Keratinocyte (primary cell): ENCODE measurements at regions not wholly inside any gene's neighbourhood (a gene's known extent, or its start where the extent isn't known, plus 50 kb on each side); places are given as distances from the start of the nearest gene placed in this dataset.

Experiments used
- DNase-seq: peaks from one replicate; pipeline ENCODE4 v3.0.0-alpha.2; 2011; ENCODE audit warnings: low read depth, missing footprints, low spot score
- FAIRE-seq: peaks from 2 replicates; lab custom pipeline; 2011; peaks lifted over from hg19 to GRCh38; lab: Jason Lieb, UNC
- H2AFZ ChIP-seq: 2 replicates; pipeline ENCODE4 v1.6.0; 2012; ENCODE audit warnings: low read length, control low read depth, inconsistent platforms; ENCODE audit not compliant: control insufficient read depth
- H3K27ac ChIP-seq: 2 replicates; pipeline ENCODE4 v1.5.1; 2011; ENCODE audit warnings: low read length; ENCODE audit not compliant: control insufficient read depth, insufficient read depth
- H3K27me3 ChIP-seq: 3 replicates; pipeline ENCODE4 v1.6.0; 2011; ENCODE audit warnings: low read length; ENCODE audit not compliant: control insufficient read depth, insufficient read depth; ENCODE audit errors: extremely low read depth
- H3K36me3 ChIP-seq, 2 experiments: 2 replicates in 1 of 2; 3 replicates in 1 of 2; pipeline ENCODE4 v1.5.1; 2011; ENCODE audit warnings: low read length in 2 of 2, mild to moderate bottlenecking in 1 of 2; ENCODE audit not compliant: control insufficient read depth in 2 of 2, insufficient read depth in 2 of 2; ENCODE audit errors: extremely low read depth in 1 of 2
- H3K4me1 ChIP-seq: 3 replicates; pipeline ENCODE4 v1.5.1; 2011; ENCODE audit warnings: low read length; ENCODE audit not compliant: control insufficient read depth, insufficient read depth; ENCODE audit errors: extremely low read depth
- H3K4me2 ChIP-seq: 3 replicates; pipeline ENCODE4 v1.6.0; 2011; ENCODE audit warnings: low read depth, low read length; ENCODE audit not compliant: control insufficient read depth, insufficient read depth; ENCODE audit errors: extremely low read depth
- H3K4me3 ChIP-seq, 3 experiments: fragments of 200-600 bp in 1 of 3; sonication (generic) in 1 of 3; 2 replicates in 2 of 3; 3 replicates in 1 of 3; pipeline ENCODE4 v1.5.1; 2011 to 2016; ENCODE audit warnings: low read length in 3 of 3, mild to moderate bottlenecking in 3 of 3, control low read depth in 2 of 3, inconsistent platforms in 1 of 3, low read depth in 1 of 3, mixed read lengths in 1 of 3, mixed run types in 1 of 3, moderate library complexity in 1 of 3; ENCODE audit not compliant: control insufficient read depth in 2 of 3, insufficient read depth in 2 of 3; ENCODE audit errors: extremely low read depth in 1 of 3
- H3K79me2 ChIP-seq: 2 replicates; pipeline ENCODE4 v1.6.0; 2012; ENCODE audit warnings: low read length; ENCODE audit not compliant: control insufficient read depth, insufficient read depth
- H3K9ac ChIP-seq: 3 replicates; pipeline ENCODE4 v1.6.0; 2011; ENCODE audit warnings: low read length; ENCODE audit not compliant: control insufficient read depth, insufficient read depth; ENCODE audit errors: extremely low read depth
- H3K9me1 ChIP-seq: 3 replicates; pipeline ENCODE4 v1.6.0; 2011; ENCODE audit warnings: low read length; ENCODE audit not compliant: control insufficient read depth, insufficient read depth; ENCODE audit errors: extremely low read depth
- H3K9me3 ChIP-seq: 2 replicates; pipeline ENCODE4 v1.5.1; 2012; ENCODE audit warnings: low read depth, low read length; ENCODE audit not compliant: control insufficient read depth
- H4K20me1 ChIP-seq: 3 replicates; pipeline ENCODE4 v1.6.0; 2011; ENCODE audit warnings: low read length; ENCODE audit not compliant: control insufficient read depth, insufficient read depth; ENCODE audit errors: extremely low read depth
- CTCF ChIP-seq, 3 experiments: IDR thresholded peaks in 1 of 3; conservative IDR thresholded peaks in 1 of 3; optimal IDR thresholded peaks in 1 of 3; 2 replicates in 2 of 3; 3 replicates in 1 of 3; pipeline versions ENCODE3 to v1.5.1; 2011; ENCODE audit warnings: low read length in 3 of 3, mild to moderate bottlenecking in 3 of 3, moderate library complexity in 2 of 3, control low read depth in 1 of 3, inconsistent platforms in 1 of 3; ENCODE audit not compliant: insufficient read depth in 2 of 3; ENCODE audit errors: extremely low read depth in 1 of 3
- EZH2 ChIP-seq: IDR thresholded peaks from one replicate; pipeline ENCODE4 v1.6.1; 2012; ENCODE audit warnings: inconsistent platforms, mild to moderate bottlenecking, low read length, moderate library complexity
- dilution Hi-C: fragments of 300-500 bp; cut with MboI; formaldehyde crosslinking; loops from one replicate; pipeline ENCODE4 v1.7.0; 2020; ENCODE audit warnings: low sequenced_read_pairs; ENCODE audit not compliant: extremely low pct_ligation_motif_present

DNA sequence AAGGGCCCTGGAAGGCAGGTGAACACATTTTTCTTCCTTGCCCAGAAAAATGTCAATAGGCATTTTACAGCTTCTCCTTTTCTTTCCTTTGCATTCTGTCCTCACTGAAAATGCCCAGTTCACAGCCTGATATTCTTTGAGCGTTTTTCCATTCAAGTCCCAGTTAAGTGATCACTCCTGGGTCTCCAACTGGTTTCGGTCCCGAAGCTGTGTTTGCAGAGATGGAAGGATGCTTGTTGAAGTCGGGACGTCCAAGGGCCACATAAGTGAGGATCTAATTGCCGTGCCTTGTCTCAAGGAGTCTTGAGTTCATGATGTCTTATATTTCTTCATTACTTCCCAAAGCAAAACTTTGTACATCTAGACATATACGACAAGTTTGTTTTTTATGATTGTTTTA, 208.7 kb upstream of the PRKCQ start:
- Histone ChIP-seq H3K4me2 (no peak overlapping the region), H3K9ac (no peak overlapping the region), H3K4me1 (peaks cover 20% of the 10 kb centered on the region), H3K36me3 (peaks cover 2 to 17% of the 10 kb centered on the region in 2 experiments), H4K20me1 (no peaks in the 10 kb centered on the region), H2AFZ (no peak overlapping the region), H3K79me2 (no peaks in the 10 kb centered on the region), H3K9me1 (no peaks in the 10 kb centered on the region), H3K4me3 (no peak overlapping the region), H3K9me3 (no peaks in the 10 kb centered on the region), H3K27ac (no peak overlapping the region), H3K27me3 (no peaks in the 10 kb centered on the region)
- dilution Hi-C loops: no loop called here
- FAIRE-seq (no peak), DNase-seq (no peak)
- TF ChIP-seq CTCF (optimal IDR thresholded peaks at IDR 0.05 in 1 of 3, IDR thresholded peaks at IDR 0.05 in 1 of 3, conservative IDR thresholded peaks at IDR 0.05 in 1 of 3; ENCODE audit: extremely low read depth in 1 of 3, insufficient read depth in 2 of 3, low read length in 3 of 3) (no peak), EZH2 (no peak)

DNA sequence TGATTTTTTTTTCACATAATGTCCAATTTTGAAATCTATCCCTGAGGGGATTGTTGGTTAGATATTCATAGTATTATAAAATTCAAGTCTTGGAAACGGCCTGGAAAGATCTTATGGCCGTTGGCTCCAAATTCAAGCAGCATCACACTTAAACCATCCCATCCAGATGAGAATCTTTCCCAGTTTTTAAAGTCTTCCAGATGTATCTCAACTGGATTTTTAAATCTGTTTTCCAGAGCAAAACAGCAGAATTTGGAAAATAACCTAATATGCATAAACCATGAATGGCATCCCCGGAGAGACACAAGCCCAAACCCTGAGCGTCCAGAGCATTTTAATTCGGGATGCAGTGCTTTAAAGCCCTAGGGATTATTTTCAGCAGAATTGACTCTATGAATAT, 208.2 kb upstream of the PRKCQ start:
- FAIRE-seq: no peak

More for the DNA sequence above, 208.2 kb upstream of the PRKCQ start:
- no peak overlapping the region for H3K4me3 ChIP-seq
- dilution Hi-C loops: no loop called here
- peaks cover 2 to 17% of the 10 kb centered on the region in 2 experiments for H3K36me3 ChIP-seq
- H3K9ac ChIP-seq: no peak overlapping the region
- peaks cover 20% of the 10 kb centered on the region for H3K4me1 ChIP-seq
- H3K27me3 ChIP-seq: no peaks in the 10 kb centered on the region
- no peaks in the 10 kb centered on the region for H3K9me1 ChIP-seq
- H2AFZ ChIP-seq: no peak overlapping the region
- H3K27ac ChIP-seq: no peak overlapping the region
- DNase-seq: no peak
- H3K4me2 ChIP-seq: no peak overlapping the region
- no peaks in the 10 kb centered on the region for H3K9me3 ChIP-seq
- H4K20me1 ChIP-seq: no peaks in the 10 kb centered on the region
- TF ChIP-seq EZH2 (no peak), CTCF (optimal IDR thresholded peaks at IDR 0.05 in 1 of 3, IDR thresholded peaks at IDR 0.05 in 1 of 3, conservative IDR thresholded peaks at IDR 0.05 in 1 of 3; ENCODE audit: extremely low read depth in 1 of 3, insufficient read depth in 2 of 3, low read length in 3 of 3) (no peak)
- H3K79me2 ChIP-seq: no peaks in the 10 kb centered on the region
